Embryonic facial prominence (tissue), 1 donor: ENCODE measurements at regions not wholly inside any gene's neighbourhood (a gene's known extent, or its start where the extent isn't known, plus 50 kb on each side); places are given as distances from the start of the nearest gene placed in this dataset.

Experiments
- DNase-seq: peaks from one replicate; pipeline ENCODE4 v3.0.0-alpha.2; 2016; ENCODE audit errors: extremely low spot score

DNA sequence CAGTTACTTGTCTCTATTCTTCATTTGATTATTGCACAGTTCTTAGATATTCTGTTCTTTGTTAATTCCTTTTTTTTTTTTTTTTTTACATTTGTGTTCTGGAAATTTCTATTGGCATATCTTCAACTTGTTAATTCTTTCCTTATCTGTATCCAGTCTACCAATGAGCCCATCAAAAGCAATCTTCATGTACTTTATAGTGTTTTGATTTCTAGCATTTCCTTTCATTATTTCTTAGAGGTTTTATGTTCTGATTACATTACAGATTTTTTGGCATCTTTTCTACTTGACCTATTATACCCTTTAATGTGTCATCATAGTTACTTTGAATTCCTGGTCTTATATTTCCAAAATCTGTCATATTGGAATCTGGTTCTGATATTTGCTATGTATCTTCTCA is 2194.8 kb downstream of the PCDH9 start:
- no peak for DNase-seq

DNA sequence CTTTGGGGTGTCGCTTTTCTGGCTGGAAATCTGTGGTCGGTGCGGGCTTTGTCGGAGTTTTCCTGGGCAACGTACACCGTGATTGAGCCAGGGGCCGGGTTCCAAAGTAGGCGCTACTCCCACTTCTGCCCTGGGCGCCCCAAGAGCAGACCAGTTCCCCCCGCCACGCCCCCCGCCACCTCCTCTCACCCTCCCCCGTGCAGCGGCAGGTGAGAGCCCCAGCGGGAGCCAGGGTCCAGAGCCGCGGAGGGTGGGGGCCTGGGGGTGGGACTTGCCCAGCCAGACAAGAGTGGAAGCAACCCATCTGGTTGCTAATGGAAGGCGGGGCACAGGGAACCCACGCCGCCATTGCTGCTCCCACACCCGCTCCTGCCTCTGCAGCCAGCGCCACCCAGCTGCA is 2195.9 kb downstream of the PCDH9 start:
- no peak for DNase-seq

DNA sequence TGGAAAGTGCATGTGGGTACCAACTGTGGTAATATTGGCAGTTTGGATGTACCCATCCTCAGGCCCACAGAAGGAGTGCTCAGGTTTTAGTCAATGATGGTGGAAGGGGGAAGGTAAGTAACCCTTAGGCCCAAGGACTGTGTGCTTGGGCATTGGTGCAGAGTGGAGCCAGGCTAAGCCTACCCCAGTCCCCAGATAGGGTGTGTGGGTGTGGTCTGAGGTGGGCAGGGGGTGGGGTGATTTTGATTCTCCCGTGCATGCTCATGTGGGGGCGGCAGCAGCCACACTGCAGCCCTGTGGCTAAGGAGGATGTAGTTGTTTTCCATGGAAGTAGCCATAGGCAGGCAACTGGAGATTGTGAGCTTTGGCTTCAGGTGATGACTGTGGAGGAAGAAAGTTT is 2197.3 kb downstream of the PCDH9 start:
- no peak for DNase-seq

DNA sequence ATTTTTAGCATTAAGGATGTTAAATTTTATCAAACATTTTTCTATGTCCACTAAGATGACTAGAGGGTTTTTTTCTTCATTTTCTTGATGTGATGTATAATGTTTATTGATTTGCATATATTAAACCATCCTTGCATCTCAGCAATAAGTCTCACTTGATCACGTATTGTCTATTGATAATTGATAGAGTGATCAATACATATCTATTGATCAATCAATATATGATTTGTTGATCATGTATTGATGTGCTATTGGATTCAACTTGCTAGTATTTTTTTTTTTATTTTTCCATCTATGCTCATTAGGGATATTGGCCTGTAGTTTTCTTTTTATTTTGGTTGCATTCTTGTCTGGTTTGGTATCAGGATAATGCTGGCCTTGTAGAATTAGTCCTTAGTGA is 2202.0 kb downstream of the PCDH9 start:
- DNase-seq, result no peak

DNA sequence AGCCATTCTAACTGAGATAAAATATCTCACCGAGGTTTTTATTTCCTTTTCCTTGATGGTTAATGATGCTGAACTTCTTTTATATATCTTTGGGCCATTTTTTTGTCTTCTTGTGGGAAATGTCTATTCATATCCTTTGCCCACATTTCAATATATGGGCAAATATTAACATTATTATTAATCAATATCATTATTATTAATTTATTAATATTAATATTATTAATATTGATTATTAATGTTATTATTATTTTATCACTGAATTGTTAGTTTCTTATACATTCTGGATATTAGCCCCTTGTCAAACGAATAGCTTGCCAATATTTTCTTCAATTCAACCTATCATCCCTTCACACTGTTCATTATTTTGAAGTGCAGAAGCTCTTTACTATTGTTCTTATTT is 2203.6 kb downstream of the PCDH9 start:
- DNase-seq, result no peak

DNA sequence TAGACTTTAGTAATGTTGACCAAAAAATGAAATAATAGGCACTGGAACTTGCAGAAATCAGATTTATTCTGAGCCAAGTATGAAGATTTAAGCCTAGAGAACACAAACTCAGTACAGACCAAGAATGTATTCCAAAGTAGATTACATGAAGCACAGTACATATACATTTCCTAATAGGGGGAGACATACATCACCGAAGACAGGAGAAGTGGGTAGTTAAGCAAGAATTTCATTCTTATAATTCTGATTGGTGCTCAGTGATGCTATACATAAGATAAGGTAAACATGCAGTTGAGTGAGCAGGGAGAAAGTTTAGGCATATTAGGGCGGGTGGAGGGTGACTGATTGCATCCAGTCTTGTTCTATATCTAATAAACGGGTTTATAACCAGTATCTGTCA is 2218.8 kb downstream of the PCDH9 start:
- DNase-seq, result no peak

- DNase-seq, result no peak
Measured at GRCh38 chr13:64997438-64997837, 2232.7 kb downstream of the PCDH9 start.

- DNase-seq, result no peak
Measured at GRCh38 chr13:64993514-64994164, 2236.5 kb downstream of the PCDH9 start.

- DNase-seq, result no peak
Measured at GRCh38 chr13:64992314-64992713, 2237.8 kb downstream of the PCDH9 start.

- no peak for DNase-seq
Measured at GRCh38 chr13:64985075-64985474, 2245.1 kb downstream of the PCDH9 start.

- DNase-seq, result no peak
Measured at GRCh38 chr13:64962404-64962803, 2267.7 kb downstream of the PCDH9 start.

DNA sequence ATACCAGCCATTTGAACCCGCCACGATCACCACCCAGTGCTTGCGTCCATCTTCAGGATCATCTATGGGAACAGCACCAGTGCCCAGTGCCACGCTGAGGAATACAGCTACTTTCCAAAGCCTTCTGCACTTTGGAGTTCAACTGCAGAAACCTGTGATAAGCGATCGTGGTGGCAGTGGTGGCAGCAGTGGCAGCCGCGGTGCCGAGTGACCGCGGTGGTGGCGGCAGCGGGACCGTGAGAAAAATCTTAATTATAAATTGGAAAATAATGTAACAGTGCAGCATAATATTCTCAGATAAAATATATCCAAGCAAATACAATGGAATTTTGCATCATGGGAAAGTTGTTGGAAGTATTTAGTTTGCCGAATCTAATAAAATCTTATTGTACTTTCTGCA is 2270.9 kb downstream of the PCDH9 start:
- DNase-seq, result no peak

DNA sequence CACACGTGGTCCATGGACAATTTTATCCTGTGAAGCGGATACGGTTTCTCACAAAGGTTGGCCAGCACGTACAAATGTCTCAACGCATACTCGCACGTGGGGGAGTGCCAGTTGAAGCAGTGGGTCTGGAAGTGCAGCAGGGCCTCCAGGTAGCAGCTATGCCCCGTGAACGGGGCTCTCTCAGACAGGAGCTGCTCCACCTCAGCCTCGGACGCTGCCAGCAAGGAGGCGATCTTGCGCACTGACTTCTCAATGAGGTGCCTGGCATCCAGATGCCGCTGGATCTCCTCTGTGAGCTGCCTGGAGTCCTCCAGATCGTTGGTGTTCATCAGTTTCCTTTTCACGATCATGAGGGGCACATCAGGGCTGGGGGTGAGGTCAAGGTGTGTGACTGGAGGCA is 2272.0 kb downstream of the PCDH9 start:
- no peak for DNase-seq

- DNase-seq, result no peak
Measured at GRCh38 chr13:64938660-64939059, 2291.5 kb downstream of the PCDH9 start.

GRCh38 chr13:64937302-64937701 is 2292.8 kb downstream of the PCDH9 start:
- no peak for DNase-seq

GRCh38 chr13:64936879-64937278 is 2293.3 kb downstream of the PCDH9 start:
- DNase-seq, result no peak

DNA sequence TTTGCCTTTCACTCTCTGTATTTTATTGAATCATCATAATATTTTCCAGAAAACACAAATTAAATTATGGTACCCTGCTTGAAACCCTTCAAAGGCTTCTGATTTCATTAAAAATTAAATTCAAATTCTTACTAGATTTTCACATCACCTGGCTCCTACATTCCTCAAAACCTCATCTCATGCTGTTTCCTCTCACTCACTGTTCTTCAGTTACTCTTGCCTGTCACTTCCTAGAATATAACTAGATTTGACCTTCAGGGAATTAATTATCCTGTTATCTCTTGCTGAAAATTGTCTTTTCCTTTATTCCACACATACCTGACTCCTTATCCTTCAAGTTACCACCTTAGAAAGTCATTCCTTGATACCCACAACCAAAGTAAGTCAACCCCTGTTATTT is 2294.7 kb downstream of the PCDH9 start:
- no peak for DNase-seq

- DNase-seq, result no peak
Measured at GRCh38 chr13:64934569-64935362, 2295.4 kb downstream of the PCDH9 start.

- DNase-seq, result no peak
Measured at GRCh38 chr13:64930636-64931035, 2299.5 kb downstream of the PCDH9 start.

- no peak for DNase-seq
Measured at GRCh38 chr13:64928696-64929499, 2301.2 kb downstream of the PCDH9 start.

DNA sequence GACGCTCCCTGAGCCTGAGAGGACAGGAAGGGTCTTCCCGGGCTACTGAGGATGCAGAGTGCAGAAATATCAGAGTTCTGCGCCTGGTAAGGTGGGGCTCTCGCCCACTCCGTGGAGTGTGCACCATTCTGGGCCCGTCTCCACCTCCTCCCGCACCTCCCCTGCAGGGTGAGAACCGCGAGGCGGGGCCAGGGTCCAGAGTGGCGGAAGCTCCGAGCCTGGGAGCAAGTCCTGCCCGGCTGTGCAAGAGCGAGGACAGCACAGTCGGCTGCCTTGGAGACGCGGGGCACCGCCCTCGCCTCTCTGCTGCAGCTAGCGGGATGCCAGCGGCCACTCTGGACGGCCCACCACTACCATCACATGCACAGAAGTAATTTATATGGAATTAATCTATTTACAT is 2304.4 kb downstream of the PCDH9 start:
- DNase-seq, result no peak

DNA sequence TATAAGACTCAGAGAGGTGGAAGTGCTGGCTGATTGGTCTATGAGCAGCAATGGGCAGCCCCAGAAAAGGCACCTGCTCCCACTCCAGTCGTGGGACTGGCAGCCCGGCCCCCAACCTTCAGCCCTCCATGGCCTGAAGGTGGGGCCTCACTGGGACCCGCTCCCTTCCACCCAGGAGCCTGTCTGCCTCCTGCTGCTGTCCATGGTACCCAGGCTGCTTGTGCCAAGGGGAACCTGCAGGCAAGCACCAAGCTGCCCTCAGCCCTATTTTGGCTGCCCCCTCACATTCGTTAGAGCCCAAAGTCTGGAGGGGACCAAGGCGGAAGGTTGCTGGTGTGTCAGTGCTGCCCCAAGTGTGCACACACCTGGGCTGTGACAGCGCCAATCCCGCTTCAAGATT is 2304.9 kb downstream of the PCDH9 start:
- no peak for DNase-seq

- DNase-seq, result no peak
Measured at GRCh38 chr13:64924401-64924800, 2305.7 kb downstream of the PCDH9 start.
